ENCODE measurements at regions not wholly inside any gene's neighbourhood (a gene's known extent, or its start where the extent isn't known, plus 50 kb on each side); places are given as distances from the start of the nearest gene placed in this dataset.

- TF ChIP-seq RAD21 (IDR thresholded peaks at IDR 0.05; ENCODE audit: low read length) (no peak), TCF12 (IDR thresholded peaks at IDR 0.05) (no peak), CTCF (IDR thresholded peaks at IDR 0.05) (no peak)
These were observed 133.5 kb upstream of the EEPD1 start for GRCh38 chr7:36019538-36019937.

All from SK-N-SH (cell line).